Activated naive CD4-positive, alpha-beta T cell treated with anti-CD3 and anti-CD28 coated beads, Interleukin-2, amount 50 U/mL, for 24 hours (primary cell): ENCODE measurements at regions not wholly inside any gene's neighbourhood (a gene's known extent, or its start where the extent isn't known, plus 50 kb on each side); places are given as distances from the start of the nearest gene placed in this dataset.

Source experiments
- H3K27ac Mint-ChIP-seq: one replicate; pipeline ENCODE4 v1.8.0; 2021; ENCODE audit warnings: mild to moderate bottlenecking, mixed read lengths
- H3K27me3 Mint-ChIP-seq: one replicate; pipeline ENCODE4 v1.8.0; 2021; ENCODE audit warnings: mixed read lengths
- H3K36me3 Mint-ChIP-seq: one replicate; pipeline ENCODE4 v1.8.0; 2021; ENCODE audit warnings: mixed read lengths
- H3K4me1 Mint-ChIP-seq: one replicate; pipeline ENCODE4 v1.8.0; 2021; ENCODE audit warnings: mixed read lengths
- H3K4me3 Mint-ChIP-seq: one replicate; pipeline ENCODE4 v1.8.0; 2021; ENCODE audit warnings: mild to moderate bottlenecking, mixed read lengths
- H3K9me3 Mint-ChIP-seq: one replicate; pipeline ENCODE4 v1.8.0; 2021; ENCODE audit warnings: mixed read lengths

- Mint-ChIP-seq H3K4me3 (no peak overlapping the region), H3K4me1 (no peaks in the 10 kb centered on the region), H3K36me3 (no peaks in the 10 kb centered on the region), H3K27ac (no peak overlapping the region), H3K9me3 (peaks cover 10% of the 10 kb centered on the region), H3K27me3 (no peaks in the 10 kb centered on the region)
These were observed 148.6 kb downstream of the CNTN3 start for GRCh38 chr3:74465715-74466410.

- Mint-ChIP-seq H3K4me1 (no peaks in the 10 kb centered on the region), H3K27ac (no peak overlapping the region), H3K9me3 (peaks cover 20% of the 10 kb centered on the region), H3K36me3 (no peaks in the 10 kb centered on the region), H3K4me3 (no peak overlapping the region), H3K27me3 (no peaks in the 10 kb centered on the region)
These were observed 150.9 kb downstream of the CNTN3 start for GRCh38 chr3:74463515-74463914.

GRCh38 chr3:74456166-74456565 is 158.3 kb downstream of the CNTN3 start:
- H3K27me3 Mint-ChIP-seq, result no peaks in the 10 kb centered on the region
- H3K4me1 Mint-ChIP-seq, result no peaks in the 10 kb centered on the region
- H3K36me3 Mint-ChIP-seq, result no peaks in the 10 kb centered on the region
- peaks cover 10% of the 10 kb centered on the region for H3K9me3 Mint-ChIP-seq
- H3K4me3 Mint-ChIP-seq, result no peak overlapping the region
- H3K27ac Mint-ChIP-seq, result no peak overlapping the region

- H3K27ac Mint-ChIP-seq, result no peak overlapping the region
- H3K4me1 Mint-ChIP-seq, result no peaks in the 10 kb centered on the region
- H3K9me3 Mint-ChIP-seq, result peaks cover 5% of the 10 kb centered on the region
- H3K4me3 Mint-ChIP-seq, result no peak overlapping the region
- no peaks in the 10 kb centered on the region for H3K36me3 Mint-ChIP-seq
- H3K27me3 Mint-ChIP-seq, result no peaks in the 10 kb centered on the region
These were observed 167.2 kb downstream of the CNTN3 start for GRCh38 chr3:74447221-74447620.

- Mint-ChIP-seq H3K4me3 (no peak overlapping the region), H3K4me1 (no peaks in the 10 kb centered on the region), H3K27ac (no peak overlapping the region), H3K27me3 (no peaks in the 10 kb centered on the region), H3K36me3 (no peaks in the 10 kb centered on the region), H3K9me3 (peaks cover 6% of the 10 kb centered on the region)
These were observed 168.9 kb downstream of the CNTN3 start for GRCh38 chr3:74445541-74445940.

GRCh38 chr3:74443102-74443501 is 171.4 kb downstream of the CNTN3 start:
- Mint-ChIP-seq H3K9me3 (peaks cover 6% of the 10 kb centered on the region), H3K27ac (no peak overlapping the region)

GRCh38 chr3:74442683-74443082 is 171.8 kb downstream of the CNTN3 start:
- H3K9me3 Mint-ChIP-seq, result peaks cover 6% of the 10 kb centered on the region
- no peaks in the 10 kb centered on the region for H3K27me3 Mint-ChIP-seq
- no peaks in the 10 kb centered on the region for H3K4me1 Mint-ChIP-seq
- no peak overlapping the region for H3K27ac Mint-ChIP-seq
- H3K36me3 Mint-ChIP-seq, result no peaks in the 10 kb centered on the region
- no peak overlapping the region for H3K4me3 Mint-ChIP-seq

More at GRCh38 chr3:74443102-74443501, 171.4 kb downstream of the CNTN3 start:
- Mint-ChIP-seq H3K4me1 (no peaks in the 10 kb centered on the region), H3K27me3 (no peaks in the 10 kb centered on the region), H3K4me3 (no peak overlapping the region), H3K36me3 (no peaks in the 10 kb centered on the region)

GRCh38 chr3:74442068-74442467 is 172.4 kb downstream of the CNTN3 start:
- Mint-ChIP-seq H3K36me3 (no peaks in the 10 kb centered on the region), H3K4me3 (no peak overlapping the region), H3K27ac (no peak overlapping the region), H3K9me3 (peaks cover 6% of the 10 kb centered on the region), H3K27me3 (no peaks in the 10 kb centered on the region), H3K4me1 (no peaks in the 10 kb centered on the region)

- Mint-ChIP-seq H3K4me1 (no peaks in the 10 kb centered on the region), H3K27me3 (no peaks in the 10 kb centered on the region)
These were observed 178.3 kb downstream of the CNTN3 start for GRCh38 chr3:74436184-74436583.

GRCh38 chr3:74435631-74436030 is 178.8 kb downstream of the CNTN3 start:
- no peaks in the 10 kb centered on the region for H3K27me3 Mint-ChIP-seq
- no peaks in the 10 kb centered on the region for H3K4me1 Mint-ChIP-seq
- H3K27ac Mint-ChIP-seq, result no peak overlapping the region
- peaks cover 5% of the 10 kb centered on the region for H3K9me3 Mint-ChIP-seq
- no peak overlapping the region for H3K4me3 Mint-ChIP-seq
- H3K36me3 Mint-ChIP-seq, result no peaks in the 10 kb centered on the region

More at GRCh38 chr3:74436184-74436583, 178.3 kb downstream of the CNTN3 start:
- Mint-ChIP-seq H3K4me3 (no peak overlapping the region), H3K27ac (no peak overlapping the region), H3K36me3 (no peaks in the 10 kb centered on the region), H3K9me3 (peaks cover 5% of the 10 kb centered on the region)

- Mint-ChIP-seq H3K4me1 (no peaks in the 10 kb centered on the region), H3K9me3 (peaks cover 5% of the 10 kb centered on the region), H3K4me3 (no peak overlapping the region), H3K27ac (no peak overlapping the region), H3K27me3 (no peaks in the 10 kb centered on the region), H3K36me3 (no peaks in the 10 kb centered on the region)
These were observed 180.1 kb downstream of the CNTN3 start for GRCh38 chr3:74434406-74434805.

- no peak overlapping the region for H3K4me3 Mint-ChIP-seq
- no peaks in the 10 kb centered on the region for H3K4me1 Mint-ChIP-seq
- no peak overlapping the region for H3K27ac Mint-ChIP-seq
- H3K9me3 Mint-ChIP-seq, result no peaks in the 10 kb centered on the region
- no peaks in the 10 kb centered on the region for H3K27me3 Mint-ChIP-seq
- H3K36me3 Mint-ChIP-seq, result no peaks in the 10 kb centered on the region
These were observed 187.9 kb downstream of the CNTN3 start for GRCh38 chr3:74426571-74426970.

- Mint-ChIP-seq H3K36me3 (no peaks in the 10 kb centered on the region), H3K27ac (no peak overlapping the region), H3K27me3 (no peaks in the 10 kb centered on the region), H3K4me1 (no peaks in the 10 kb centered on the region), H3K4me3 (no peak overlapping the region), H3K9me3 (no peaks in the 10 kb centered on the region)
These were observed 190.6 kb downstream of the CNTN3 start for GRCh38 chr3:74423867-74424266.

- H3K27me3 Mint-ChIP-seq, result no peaks in the 10 kb centered on the region
- no peak overlapping the region for H3K4me3 Mint-ChIP-seq
- no peak overlapping the region for H3K27ac Mint-ChIP-seq
- H3K9me3 Mint-ChIP-seq, result peaks cover 3% of the 10 kb centered on the region
- H3K36me3 Mint-ChIP-seq, result no peaks in the 10 kb centered on the region
- no peaks in the 10 kb centered on the region for H3K4me1 Mint-ChIP-seq
These were observed 193.8 kb downstream of the CNTN3 start for GRCh38 chr3:74420538-74421124.

GRCh38 chr3:74415731-74416130 is 198.7 kb downstream of the CNTN3 start:
- no peak overlapping the region for H3K4me3 Mint-ChIP-seq

GRCh38 chr3:74413547-74414241 is 200.8 kb downstream of the CNTN3 start:
- no peaks in the 10 kb centered on the region for H3K27me3 Mint-ChIP-seq
- H3K4me3 Mint-ChIP-seq, result no peak overlapping the region
- H3K4me1 Mint-ChIP-seq, result no peaks in the 10 kb centered on the region
- H3K36me3 Mint-ChIP-seq, result no peaks in the 10 kb centered on the region
- no peak overlapping the region for H3K27ac Mint-ChIP-seq
- H3K9me3 Mint-ChIP-seq, result peaks cover 6% of the 10 kb centered on the region

More at GRCh38 chr3:74415731-74416130, 198.7 kb downstream of the CNTN3 start:
- H3K27me3 Mint-ChIP-seq, result no peaks in the 10 kb centered on the region
- H3K27ac Mint-ChIP-seq, result no peak overlapping the region
- H3K9me3 Mint-ChIP-seq, result peaks cover 6% of the 10 kb centered on the region
- H3K4me1 Mint-ChIP-seq, result no peaks in the 10 kb centered on the region
- H3K36me3 Mint-ChIP-seq, result no peaks in the 10 kb centered on the region
